22Rv1 (cell line): ENCODE measurements at regions not wholly inside any gene's neighbourhood (a gene's known extent, or its start where the extent isn't known, plus 50 kb on each side); places are given as distances from the start of the nearest gene placed in this dataset.

Source experiments
- H3K27ac ChIP-seq: fragments of 450-650 bp; 2 replicates; pipeline ENCODE4 v1.5.1; 2017
- ZFX ChIP-seq: fragments of 450-650 bp; IDR thresholded peaks from 2 replicates; pipeline ENCODE4 v1.6.1; 2017; ENCODE audit warnings: antibody characterized with exemption, borderline replicate concordance
- TF ChIP-seq, protein P1 (sequence below): fragments of 450-650 bp; IDR thresholded peaks from 2 replicates; pipeline ENCODE4 v1.5.1; 2017; ENCODE audit warnings: mild to moderate bottlenecking

DNA sequence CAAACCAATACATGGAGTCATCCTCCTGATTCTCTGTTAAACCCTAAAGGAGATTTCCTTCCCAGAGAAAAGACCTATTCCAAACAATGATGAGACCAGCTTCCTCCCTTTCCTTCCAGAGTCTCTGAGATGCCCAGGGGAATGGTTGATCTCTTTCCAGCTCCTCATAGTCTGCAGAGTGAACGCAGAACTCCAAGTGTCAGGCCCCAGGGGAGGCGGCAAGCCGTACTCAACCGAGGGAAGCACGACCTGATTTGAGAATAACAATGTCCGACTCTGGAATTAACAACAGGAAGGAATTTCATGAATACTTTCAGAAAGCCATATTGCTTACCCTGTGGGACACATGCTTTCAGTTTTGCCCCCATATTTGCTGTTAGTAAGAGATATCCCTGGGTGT lies 241.7 kb upstream of the GLI3 start:
- no peak for TF ChIP-seq ZFX
- TF ChIP-seq, protein P1, sequence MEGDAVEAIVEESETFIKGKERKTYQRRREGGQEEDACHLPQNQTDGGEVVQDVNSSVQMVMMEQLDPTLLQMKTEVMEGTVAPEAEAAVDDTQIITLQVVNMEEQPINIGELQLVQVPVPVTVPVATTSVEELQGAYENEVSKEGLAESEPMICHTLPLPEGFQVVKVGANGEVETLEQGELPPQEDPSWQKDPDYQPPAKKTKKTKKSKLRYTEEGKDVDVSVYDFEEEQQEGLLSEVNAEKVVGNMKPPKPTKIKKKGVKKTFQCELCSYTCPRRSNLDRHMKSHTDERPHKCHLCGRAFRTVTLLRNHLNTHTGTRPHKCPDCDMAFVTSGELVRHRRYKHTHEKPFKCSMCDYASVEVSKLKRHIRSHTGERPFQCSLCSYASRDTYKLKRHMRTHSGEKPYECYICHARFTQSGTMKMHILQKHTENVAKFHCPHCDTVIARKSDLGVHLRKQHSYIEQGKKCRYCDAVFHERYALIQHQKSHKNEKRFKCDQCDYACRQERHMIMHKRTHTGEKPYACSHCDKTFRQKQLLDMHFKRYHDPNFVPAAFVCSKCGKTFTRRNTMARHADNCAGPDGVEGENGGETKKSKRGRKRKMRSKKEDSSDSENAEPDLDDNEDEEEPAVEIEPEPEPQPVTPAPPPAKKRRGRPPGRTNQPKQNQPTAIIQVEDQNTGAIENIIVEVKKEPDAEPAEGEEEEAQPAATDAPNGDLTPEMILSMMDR, result no peak
- H3K27ac ChIP-seq, result no peak overlapping the region

- no peak for TF ChIP-seq ZFX
- TF ChIP-seq, protein P1, result no peak
- no peak overlapping the region for H3K27ac ChIP-seq
These were observed 239.2 kb upstream of the GLI3 start for GRCh38 chr7:42476255-42476654.

GRCh38 chr7:42475082-42475481 lies 238.1 kb upstream of the GLI3 start:
- no peak overlapping the region for H3K27ac ChIP-seq
- TF ChIP-seq, protein P1, result no peak
- TF ChIP-seq ZFX, result no peak

DNA sequence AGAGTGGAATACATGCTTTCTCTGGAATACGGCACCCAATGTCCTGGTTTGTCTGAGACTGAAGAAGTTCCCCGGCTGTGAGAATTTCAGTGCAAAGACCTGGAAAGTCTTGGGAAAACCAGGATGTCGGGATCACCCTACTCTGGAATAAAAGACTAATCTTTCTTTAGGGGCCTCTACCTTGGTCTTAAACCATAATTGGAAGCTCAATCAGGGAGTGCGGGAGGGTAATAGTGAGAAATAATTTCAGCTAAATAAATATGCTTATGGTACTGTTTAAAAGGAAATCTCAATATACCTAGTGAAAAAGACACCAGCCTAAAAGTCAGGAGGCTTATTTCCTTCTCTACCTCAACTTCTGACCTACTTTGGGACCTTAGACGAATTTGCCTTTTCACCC lies 236.1 kb upstream of the GLI3 start:
- TF ChIP-seq ZFX, result no peak
- TF ChIP-seq, protein P1, result no peak
- no peak overlapping the region for H3K27ac ChIP-seq

DNA sequence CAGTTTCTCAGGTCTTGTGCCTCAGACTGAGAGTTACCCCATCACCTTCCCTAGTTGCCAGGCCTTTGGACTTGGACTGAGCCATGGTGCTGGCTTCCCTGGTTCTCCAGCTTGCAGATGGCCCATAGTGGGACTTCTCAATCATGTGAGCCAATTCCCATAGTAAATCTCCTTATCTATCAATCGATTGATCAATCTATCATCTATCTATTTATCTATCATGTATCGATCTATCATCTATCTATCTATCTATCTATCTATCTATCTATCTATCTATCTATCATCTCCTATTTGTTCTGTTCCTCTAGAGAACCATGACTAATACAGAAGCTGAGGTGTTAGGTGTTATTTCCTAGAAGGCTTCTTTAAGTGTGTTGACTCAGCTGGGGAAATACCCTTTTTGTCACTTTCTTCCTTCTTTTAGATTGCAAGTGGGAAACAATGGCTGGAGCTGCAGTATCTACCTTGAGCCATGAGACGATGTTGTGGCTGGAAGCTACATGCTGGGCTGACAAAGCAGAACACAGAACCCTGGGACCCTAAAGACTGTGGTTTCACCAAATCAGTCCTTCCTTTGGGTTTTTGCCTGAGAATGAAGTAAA lies 234.7 kb upstream of the GLI3 start:
- TF ChIP-seq, protein P1, result no peak
- no peak for TF ChIP-seq ZFX
- no peak overlapping the region for H3K27ac ChIP-seq

DNA sequence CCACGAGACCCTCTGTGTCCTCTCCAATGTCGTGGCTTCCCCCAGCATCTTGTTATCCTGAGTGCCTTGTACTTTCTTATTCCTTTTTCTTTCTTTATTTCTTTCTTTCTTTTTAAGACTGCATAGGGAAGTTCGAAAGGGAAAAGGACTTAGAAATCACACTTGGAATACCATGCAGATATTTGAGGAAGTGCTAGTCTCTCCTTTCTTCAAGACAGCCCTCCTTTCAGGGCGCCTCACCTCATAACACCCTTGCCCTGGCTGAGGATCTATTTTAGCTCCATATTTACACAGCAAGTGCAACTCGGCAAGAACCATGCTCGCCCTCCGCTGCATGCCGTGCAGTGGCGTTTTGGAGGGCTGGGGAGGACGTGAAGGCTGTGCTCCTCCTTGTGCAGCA lies 232.3 kb upstream of the GLI3 start:
- H3K27ac ChIP-seq, result no peak overlapping the region
- TF ChIP-seq ZFX, result no peak
- TF ChIP-seq, protein P1, result no peak

GRCh38 chr7:42468471-42468870 lies 231.5 kb upstream of the GLI3 start:
- TF ChIP-seq ZFX, result no peak
- TF ChIP-seq, protein P1, result no peak
- H3K27ac ChIP-seq, result no peak overlapping the region
